ENCODE measurements at regions not wholly inside any gene's neighbourhood (a gene's known extent, or its start where the extent isn't known, plus 50 kb on each side); places are given as distances from the start of the nearest gene placed in this dataset.
"Not testable (repeated sequence)": the region's sequence is repeated elsewhere in the genome, so short reads cannot be mapped to it uniquely, and the experiment has no call there.

- not testable (repeated sequence) for H3K4me3 ChIP-seq (ENCODE audit: severe bottlenecking); H3K36me3 ChIP-seq (ENCODE audit: low read depth); DNase-seq (ENCODE audit: low spot score); H3K27me3 ChIP-seq (ENCODE audit: insufficient read depth, poor library complexity, severe bottlenecking); H3K4me1 ChIP-seq (ENCODE audit: insufficient read depth, poor library complexity, severe bottlenecking); H3K27ac ChIP-seq (ENCODE audit: poor library complexity, severe bottlenecking); H3K9me3 ChIP-seq (ENCODE audit: severe bottlenecking)
- peak; percentile 59; the same call in 2 of the 3 replicates for ATAC-seq (ENCODE audit: low read depth)
Measured at GRCh38 chr9:67288117-67288735, 295.9 kb upstream of the SPATA31A3 start.

DNA sequence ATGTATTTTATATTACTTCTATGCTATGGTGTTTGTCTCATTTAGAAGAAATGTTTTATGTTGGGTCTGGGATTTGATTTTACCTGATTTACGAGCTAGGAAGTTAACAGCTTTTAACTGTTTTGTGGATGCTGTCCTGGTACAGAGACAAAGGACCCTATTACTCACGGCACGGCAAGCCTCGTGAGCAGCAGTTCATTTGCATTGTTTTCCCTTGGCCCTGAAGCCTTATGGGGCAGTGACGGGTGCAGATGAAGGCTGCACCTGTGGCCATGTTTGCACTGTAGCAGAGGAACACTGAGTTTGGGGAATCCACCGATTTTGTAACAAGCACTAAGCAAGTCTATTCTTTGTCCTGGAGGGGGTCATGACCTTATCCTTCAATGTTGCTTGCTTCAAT lies 291.9 kb upstream of the SPATA31A3 start:
- not testable (repeated sequence) for H3K36me3 ChIP-seq (ENCODE audit: low read depth); ATAC-seq (ENCODE audit: low read depth); H3K27ac ChIP-seq (ENCODE audit: poor library complexity, severe bottlenecking); H3K9me3 ChIP-seq (ENCODE audit: severe bottlenecking); H3K4me1 ChIP-seq (ENCODE audit: insufficient read depth, poor library complexity, severe bottlenecking); DNase-seq (ENCODE audit: low spot score); H3K4me3 ChIP-seq (ENCODE audit: severe bottlenecking); H3K27me3 ChIP-seq (ENCODE audit: insufficient read depth, poor library complexity, severe bottlenecking)

DNA sequence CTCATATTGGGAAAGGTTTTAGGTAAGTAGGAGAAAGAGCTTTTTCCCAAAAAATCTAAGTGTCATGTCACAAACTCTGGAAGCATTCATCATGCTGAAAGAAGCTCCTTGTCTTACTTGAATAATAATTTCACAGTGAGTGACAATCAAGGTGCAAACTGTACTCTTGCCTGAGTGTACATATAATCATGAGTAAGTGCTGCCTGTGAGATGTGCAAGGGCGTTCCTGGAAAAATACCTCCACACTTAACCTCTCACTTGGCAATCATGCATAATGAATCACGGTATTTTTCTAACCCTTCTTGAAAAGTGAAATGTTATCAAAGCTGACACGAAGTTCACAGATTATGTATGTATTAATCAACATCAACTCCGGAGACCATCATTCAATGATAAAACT lies 289.2 kb upstream of the SPATA31A3 start:
- H3K27ac ChIP-seq (ENCODE audit: poor library complexity, severe bottlenecking); H3K4me1 ChIP-seq (ENCODE audit: insufficient read depth, poor library complexity, severe bottlenecking); H3K9me3 ChIP-seq (ENCODE audit: severe bottlenecking); H3K36me3 ChIP-seq (ENCODE audit: low read depth); H3K4me3 ChIP-seq (ENCODE audit: severe bottlenecking); H3K27me3 ChIP-seq (ENCODE audit: insufficient read depth, poor library complexity, severe bottlenecking); DNase-seq (ENCODE audit: low spot score): not testable (repeated sequence)
- ATAC-seq (ENCODE audit: low read depth) = peak; percentile 48; the same call in 1 of the 3 replicates

- not testable (repeated sequence) for DNase-seq (ENCODE audit: low spot score); H3K4me1 ChIP-seq (ENCODE audit: insufficient read depth, poor library complexity, severe bottlenecking); H3K4me3 ChIP-seq (ENCODE audit: severe bottlenecking); H3K27ac ChIP-seq (ENCODE audit: poor library complexity, severe bottlenecking); H3K36me3 ChIP-seq (ENCODE audit: low read depth); ATAC-seq (ENCODE audit: low read depth); H3K27me3 ChIP-seq (ENCODE audit: insufficient read depth, poor library complexity, severe bottlenecking); H3K9me3 ChIP-seq (ENCODE audit: severe bottlenecking)
Measured at GRCh38 chr9:67269692-67270091, 277.3 kb upstream of the SPATA31A3 start.

DNA sequence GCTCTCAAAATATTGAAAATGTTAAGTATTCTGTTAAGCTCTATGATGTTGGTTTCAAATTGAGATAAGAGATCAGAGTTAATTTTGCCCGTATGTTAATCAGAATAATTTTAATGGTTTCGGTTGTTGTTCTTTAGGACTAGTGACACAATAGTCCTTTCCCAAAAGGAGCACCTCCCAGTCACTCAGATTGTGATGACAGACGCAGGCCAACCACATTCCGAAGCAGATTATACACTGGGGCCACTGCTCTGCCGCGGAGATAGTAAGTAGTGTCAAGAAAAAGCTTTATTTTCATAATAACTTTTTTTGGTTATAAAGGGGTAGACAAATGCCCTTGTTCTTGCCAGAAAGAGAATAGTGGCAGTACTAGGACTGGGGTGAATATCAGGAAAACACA lies 265.5 kb upstream of the SPATA31A3 start:
- not testable (repeated sequence) for H3K27ac ChIP-seq (ENCODE audit: poor library complexity, severe bottlenecking); H3K27me3 ChIP-seq (ENCODE audit: insufficient read depth, poor library complexity, severe bottlenecking); ATAC-seq (ENCODE audit: low read depth); DNase-seq (ENCODE audit: low spot score); H3K4me1 ChIP-seq (ENCODE audit: insufficient read depth, poor library complexity, severe bottlenecking); H3K9me3 ChIP-seq (ENCODE audit: severe bottlenecking); H3K36me3 ChIP-seq (ENCODE audit: low read depth); H3K4me3 ChIP-seq (ENCODE audit: severe bottlenecking)

DNA sequence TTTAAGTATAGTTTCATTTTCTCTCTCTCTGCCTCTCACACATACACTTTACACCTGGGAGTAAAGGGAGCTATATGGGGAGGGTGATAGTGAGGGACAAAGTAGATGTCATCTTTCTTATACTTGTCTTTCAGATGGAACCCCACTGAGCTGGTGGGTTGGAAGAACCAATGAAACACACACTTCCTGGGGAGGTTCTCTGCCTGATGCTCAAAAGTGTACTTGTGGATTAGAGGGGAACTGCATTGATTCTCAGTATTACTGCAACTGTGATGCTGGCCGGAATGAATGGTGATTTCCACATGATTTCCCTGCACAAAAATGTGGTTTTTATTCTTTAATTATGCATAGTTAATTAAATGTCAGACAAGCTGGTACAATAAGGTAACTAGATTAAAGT lies 256.6 kb upstream of the SPATA31A3 start:
- H3K4me3 ChIP-seq (ENCODE audit: severe bottlenecking); H3K9me3 ChIP-seq (ENCODE audit: severe bottlenecking); H3K36me3 ChIP-seq (ENCODE audit: low read depth); H3K4me1 ChIP-seq (ENCODE audit: insufficient read depth, poor library complexity, severe bottlenecking); ATAC-seq (ENCODE audit: low read depth); DNase-seq (ENCODE audit: low spot score); H3K27me3 ChIP-seq (ENCODE audit: insufficient read depth, poor library complexity, severe bottlenecking); H3K27ac ChIP-seq (ENCODE audit: poor library complexity, severe bottlenecking): not testable (repeated sequence)

DNA sequence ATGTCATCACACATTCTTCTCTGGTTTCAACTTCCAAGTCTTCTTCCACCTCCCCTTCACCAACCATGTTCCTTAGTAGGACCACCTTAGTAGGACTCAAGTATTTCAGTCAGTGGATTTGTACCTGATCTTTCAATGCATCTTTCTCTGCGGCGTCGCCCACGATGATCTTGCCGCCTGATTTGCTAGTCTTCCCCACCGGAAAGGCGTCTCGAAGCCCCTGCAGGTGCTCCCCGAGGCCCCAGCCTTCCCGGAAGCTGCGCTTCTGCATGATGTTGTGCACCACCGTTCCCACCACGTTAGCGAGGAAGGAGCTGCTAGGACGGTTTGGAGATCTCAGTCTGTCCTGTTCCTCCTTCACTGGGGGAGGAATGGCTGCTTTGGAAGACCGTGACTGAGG lies 219.7 kb upstream of the SPATA31A3 start:
- not testable (repeated sequence) for H3K27ac ChIP-seq (ENCODE audit: poor library complexity, severe bottlenecking); H3K27me3 ChIP-seq (ENCODE audit: insufficient read depth, poor library complexity, severe bottlenecking); H3K4me1 ChIP-seq (ENCODE audit: insufficient read depth, poor library complexity, severe bottlenecking); H3K4me3 ChIP-seq (ENCODE audit: severe bottlenecking); DNase-seq (ENCODE audit: low spot score); H3K9me3 ChIP-seq (ENCODE audit: severe bottlenecking); H3K36me3 ChIP-seq (ENCODE audit: low read depth); ATAC-seq (ENCODE audit: low read depth)

DNA sequence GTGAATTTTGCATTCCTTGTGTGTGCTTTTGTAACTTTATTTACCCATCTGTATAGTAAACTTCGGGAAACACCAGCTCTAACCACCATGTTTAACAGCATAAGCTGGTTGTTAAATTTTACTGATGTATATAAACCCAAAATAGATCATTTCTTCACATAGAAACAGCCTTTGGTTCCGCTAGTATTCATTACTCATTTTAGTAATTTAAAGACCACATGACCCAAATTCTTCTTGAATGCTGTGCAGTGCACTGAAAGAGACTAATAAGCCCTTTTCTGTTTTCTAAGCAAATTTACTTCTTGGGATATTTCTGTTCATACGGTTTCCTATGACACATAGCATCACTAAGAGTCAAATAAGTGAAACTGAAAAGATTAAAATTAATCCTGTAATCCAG lies 218.5 kb upstream of the SPATA31A3 start:
- not testable (repeated sequence) for ATAC-seq (ENCODE audit: low read depth)

DNA sequence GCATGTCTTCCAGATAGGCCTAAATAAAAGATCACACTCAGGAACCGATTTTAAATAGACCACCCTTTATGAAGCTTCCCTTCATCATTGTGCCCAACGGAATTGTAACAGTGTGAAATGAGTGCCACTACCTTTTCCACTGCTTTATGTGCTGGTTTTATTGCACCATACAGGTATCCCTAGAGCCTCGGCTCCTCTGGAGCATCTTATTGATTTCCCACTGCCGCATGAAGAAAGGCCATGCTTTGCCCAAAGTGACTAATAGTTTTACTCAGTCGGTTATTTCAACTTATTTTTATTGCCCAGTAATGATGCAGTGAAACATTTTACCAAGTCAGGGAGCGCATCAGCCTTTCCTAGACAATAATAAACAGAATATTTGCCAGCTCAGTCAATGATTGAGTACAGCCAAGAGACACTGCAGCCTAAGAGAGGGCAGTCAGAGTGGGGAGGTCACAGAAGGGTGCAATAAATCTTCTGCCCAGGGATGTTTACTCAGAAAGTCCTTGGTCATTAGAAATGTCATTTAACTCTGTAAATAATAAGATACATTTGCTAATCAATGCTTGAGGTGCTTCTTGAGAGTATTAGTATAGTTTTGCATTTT lies 216.6 kb upstream of the SPATA31A3 start:
- not testable (repeated sequence) for DNase-seq (ENCODE audit: low spot score); H3K4me1 ChIP-seq (ENCODE audit: insufficient read depth, poor library complexity, severe bottlenecking); H3K27ac ChIP-seq (ENCODE audit: poor library complexity, severe bottlenecking); H3K9me3 ChIP-seq (ENCODE audit: severe bottlenecking); ATAC-seq (ENCODE audit: low read depth); H3K27me3 ChIP-seq (ENCODE audit: insufficient read depth, poor library complexity, severe bottlenecking); H3K4me3 ChIP-seq (ENCODE audit: severe bottlenecking); H3K36me3 ChIP-seq (ENCODE audit: low read depth)

More for the DNA sequence above, 218.5 kb upstream of the SPATA31A3 start:
- H3K27ac ChIP-seq (ENCODE audit: poor library complexity, severe bottlenecking); DNase-seq (ENCODE audit: low spot score); H3K9me3 ChIP-seq (ENCODE audit: severe bottlenecking); H3K4me3 ChIP-seq (ENCODE audit: severe bottlenecking); H3K4me1 ChIP-seq (ENCODE audit: insufficient read depth, poor library complexity, severe bottlenecking); H3K27me3 ChIP-seq (ENCODE audit: insufficient read depth, poor library complexity, severe bottlenecking); H3K36me3 ChIP-seq (ENCODE audit: low read depth): not testable (repeated sequence)

DNA sequence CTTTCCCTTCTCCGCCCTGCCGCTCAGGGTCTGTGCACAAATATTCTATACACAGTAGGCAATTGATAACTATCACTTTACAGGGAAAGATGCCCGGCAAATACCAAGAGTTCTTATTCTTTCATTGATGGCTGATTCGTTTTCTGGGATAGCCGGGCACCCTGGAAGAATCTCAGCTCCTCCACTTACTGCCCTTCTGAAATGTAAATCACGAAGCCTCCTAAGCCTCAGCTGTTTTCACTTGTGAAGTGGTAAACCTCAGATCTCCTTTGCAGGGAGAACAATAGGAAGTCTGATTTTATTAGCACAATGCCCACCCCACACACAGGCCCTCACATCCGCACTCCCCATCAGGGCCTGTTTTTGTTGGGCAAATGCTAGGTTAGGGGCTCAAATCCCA lies 203.8 kb upstream of the SPATA31A3 start:
- not testable (repeated sequence) for H3K36me3 ChIP-seq (ENCODE audit: low read depth); ATAC-seq (ENCODE audit: low read depth)

DNA sequence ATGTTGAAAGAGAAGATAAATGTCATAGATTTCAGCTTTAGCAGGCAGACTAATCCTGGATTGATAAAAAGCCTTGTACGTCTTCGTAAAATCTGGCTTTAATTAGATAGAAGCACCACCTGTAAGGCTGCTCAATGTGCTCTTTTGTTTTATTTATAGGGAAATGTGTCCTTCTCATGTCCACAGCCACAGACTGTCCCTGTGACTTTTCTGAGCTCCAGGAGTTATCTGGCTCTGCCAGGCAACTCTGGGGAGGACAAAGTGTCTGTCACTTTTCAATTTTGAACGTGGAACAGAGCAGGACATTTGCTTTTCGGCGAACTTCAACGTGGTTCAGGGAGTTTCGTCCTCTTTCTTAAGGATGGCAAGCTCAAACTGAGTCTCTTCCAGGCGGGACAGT lies 203.0 kb upstream of the SPATA31A3 start:
- H3K9me3 ChIP-seq (ENCODE audit: severe bottlenecking); H3K4me3 ChIP-seq (ENCODE audit: severe bottlenecking); ATAC-seq (ENCODE audit: low read depth); DNase-seq (ENCODE audit: low spot score); H3K27me3 ChIP-seq (ENCODE audit: insufficient read depth, poor library complexity, severe bottlenecking); H3K27ac ChIP-seq (ENCODE audit: poor library complexity, severe bottlenecking); H3K36me3 ChIP-seq (ENCODE audit: low read depth); H3K4me1 ChIP-seq (ENCODE audit: insufficient read depth, poor library complexity, severe bottlenecking): not testable (repeated sequence)

More for the DNA sequence above, 203.8 kb upstream of the SPATA31A3 start:
- not testable (repeated sequence) for H3K9me3 ChIP-seq (ENCODE audit: severe bottlenecking); H3K27me3 ChIP-seq (ENCODE audit: insufficient read depth, poor library complexity, severe bottlenecking); H3K27ac ChIP-seq (ENCODE audit: poor library complexity, severe bottlenecking); H3K4me1 ChIP-seq (ENCODE audit: insufficient read depth, poor library complexity, severe bottlenecking); H3K4me3 ChIP-seq (ENCODE audit: severe bottlenecking); DNase-seq (ENCODE audit: low spot score)

DNA sequence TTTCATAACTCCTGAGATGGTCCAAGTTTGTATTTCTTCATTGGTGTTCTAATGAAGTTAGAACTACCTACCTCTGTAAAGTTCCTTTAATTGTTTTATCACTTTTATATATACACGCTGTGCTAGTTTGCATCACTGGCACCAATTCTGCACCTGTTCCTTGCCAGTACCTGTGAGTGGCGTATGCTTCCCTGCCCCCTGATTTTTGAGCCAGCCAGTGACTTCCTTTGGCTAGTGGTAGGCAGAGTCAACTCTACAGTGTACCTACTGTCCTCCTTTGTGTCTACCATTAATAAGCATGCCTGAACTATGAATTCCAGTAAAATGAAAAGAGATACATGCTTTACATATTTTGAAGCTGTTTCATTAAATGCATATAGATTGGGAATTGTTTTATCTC lies 186.8 kb upstream of the SPATA31A3 start:
- H3K36me3 ChIP-seq (ENCODE audit: low read depth); ATAC-seq (ENCODE audit: low read depth); DNase-seq (ENCODE audit: low spot score); H3K4me3 ChIP-seq (ENCODE audit: severe bottlenecking); H3K4me1 ChIP-seq (ENCODE audit: insufficient read depth, poor library complexity, severe bottlenecking); H3K27ac ChIP-seq (ENCODE audit: poor library complexity, severe bottlenecking); H3K9me3 ChIP-seq (ENCODE audit: severe bottlenecking); H3K27me3 ChIP-seq (ENCODE audit: insufficient read depth, poor library complexity, severe bottlenecking): not testable (repeated sequence)

Data from RWPE2 (cell line).